Karpas-422 (cell line): ENCODE measurements at regions not wholly inside any gene's neighbourhood (a gene's known extent, or its start where the extent isn't known, plus 50 kb on each side); places are given as distances from the start of the nearest gene placed in this dataset.
"Not testable (repeated sequence)": the region's sequence is repeated elsewhere in the genome, so short reads cannot be mapped to it uniquely, and the experiment has no call there.

ENCODE experiments used
- DNase-seq: peaks from one replicate; pipeline ENCODE4 v3.0.0-alpha.2; 2015
- H2AFZ ChIP-seq: fragments of 200-600 bp; sonication (generic); 2 replicates; pipeline ENCODE4 v1.6.1; 2014; ENCODE audit warnings: antibody characterized with exemption, low read length, mixed read lengths
- H3K27ac ChIP-seq: fragments of 200-600 bp; sonication (generic); 2 replicates; pipeline ENCODE4 v1.5.1; 2014; ENCODE audit warnings: mild to moderate bottlenecking, low read length, moderate library complexity
- H3K27me3 ChIP-seq: fragments of 200-600 bp; sonication (generic); 2 replicates; pipeline ENCODE4 v1.6.1; 2014; ENCODE audit warnings: low read length, mixed read lengths
- H3K36me3 ChIP-seq: fragments of 200-600 bp; sonication (generic); 2 replicates; pipeline ENCODE4 v1.6.1; 2014; ENCODE audit warnings: low read length, mixed read lengths; ENCODE audit not compliant: insufficient read depth
- H3K4me1 ChIP-seq: fragments of 200-600 bp; sonication (generic); 2 replicates; pipeline ENCODE4 v1.6.1; 2014; ENCODE audit warnings: mild to moderate bottlenecking, low read length, mixed read lengths
- H3K4me2 ChIP-seq: fragments of 200-600 bp; sonication (generic); 2 replicates; pipeline ENCODE4 v1.6.1; 2014; ENCODE audit warnings: low read length, low read depth, mild to moderate bottlenecking; ENCODE audit not compliant: poor library complexity, severe bottlenecking
- H3K4me3 ChIP-seq: fragments of 200-600 bp; sonication (generic); 2 replicates; pipeline ENCODE4 v1.5.1; 2014; ENCODE audit warnings: mild to moderate bottlenecking, antibody characterized with exemption, low read length, mixed read lengths
- H3K79me2 ChIP-seq: fragments of 200-600 bp; sonication (generic); 2 replicates; pipeline ENCODE4 v1.6.1; 2014; ENCODE audit warnings: mild to moderate bottlenecking, low read length, mixed read lengths
- H3K9ac ChIP-seq: fragments of 200-600 bp; sonication (generic); 2 replicates; pipeline ENCODE4 v1.6.0; 2014; ENCODE audit warnings: low read length
- H3K9me2 ChIP-seq: fragments of 200-600 bp; sonication (generic), shearing (Covaris generic); replicated peaks from 2 replicates; pipeline ENCODE4 v1.6.0; 2014; ENCODE audit warnings: mild to moderate bottlenecking, low read length, moderate library complexity; ENCODE audit not compliant: insufficient read depth
- H3K9me3 ChIP-seq: fragments of 300-700, 200-600 bp; sonication (generic); 2 replicates; pipeline ENCODE4 v1.6.1; 2014; ENCODE audit warnings: low read length, mixed read lengths
- H4K20me1 ChIP-seq: fragments of 200-600 bp; sonication (generic); 2 replicates; pipeline ENCODE4 v1.6.1; 2014; ENCODE audit warnings: mild to moderate bottlenecking, antibody characterized with exemption, low read length, low read depth; ENCODE audit not compliant: insufficient read depth

DNA sequence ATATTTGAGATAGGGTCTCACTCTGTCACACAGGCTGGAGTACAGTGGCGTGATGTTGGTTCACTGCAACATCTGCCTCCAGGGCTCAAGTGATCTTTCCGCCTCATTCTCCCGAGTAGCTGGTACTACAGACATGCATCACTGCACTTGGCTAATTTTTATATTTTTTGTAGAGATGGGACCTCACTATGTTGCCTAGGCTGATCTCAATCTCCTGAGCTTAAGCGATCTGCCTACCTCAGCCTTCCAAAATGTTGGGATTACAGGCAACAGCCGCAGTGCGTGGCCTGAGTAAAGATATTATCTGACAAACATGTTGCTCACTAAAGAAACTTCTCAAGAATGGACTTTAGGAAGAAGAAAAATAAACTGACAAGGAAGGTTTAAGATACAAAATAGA is 125.4 kb upstream of the ABCC4 start:
- no peaks in the 10 kb centered on the region for H3K36me3 ChIP-seq
- no peaks in the 10 kb centered on the region for H4K20me1 ChIP-seq
- H3K9ac ChIP-seq: no peak overlapping the region
- no peaks in the 10 kb centered on the region for H3K9me2 ChIP-seq
- H3K4me2 ChIP-seq: no peak overlapping the region
- no peak for DNase-seq
- H3K27me3 ChIP-seq: no peaks in the 10 kb centered on the region
- H3K79me2 ChIP-seq: no peaks in the 10 kb centered on the region
- no peaks in the 10 kb centered on the region for H3K9me3 ChIP-seq
- no peak overlapping the region for H3K27ac ChIP-seq
- no peaks in the 10 kb centered on the region for H3K4me1 ChIP-seq
- no peak overlapping the region for H3K4me3 ChIP-seq
- H2AFZ ChIP-seq: no peak overlapping the region

DNA sequence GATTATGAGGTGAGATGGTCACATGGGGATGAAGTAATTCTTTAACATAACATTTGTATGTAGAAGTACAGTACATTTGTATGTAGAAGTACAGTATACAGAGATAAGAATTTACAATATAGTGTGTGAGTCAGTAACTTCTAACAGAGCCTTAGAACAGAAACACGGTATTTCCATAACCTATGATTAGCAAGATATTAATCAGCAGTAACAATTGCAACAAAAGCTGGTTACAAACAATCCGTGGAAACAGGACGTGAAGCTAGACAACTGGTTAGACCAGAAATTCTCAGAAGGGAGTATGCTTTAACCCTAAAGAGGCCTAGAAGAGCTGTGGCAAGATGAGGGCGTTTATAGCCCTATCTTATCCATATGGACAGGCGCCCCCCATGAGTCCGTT is 122.0 kb upstream of the CLDN10 start:
- H3K27me3 ChIP-seq, H3K79me2 ChIP-seq, H4K20me1 ChIP-seq, H3K9me3 ChIP-seq, H3K9ac ChIP-seq, H3K36me3 ChIP-seq, H3K4me3 ChIP-seq, DNase-seq, H3K4me1 ChIP-seq, H3K9me2 ChIP-seq, H3K27ac ChIP-seq, H3K4me2 ChIP-seq, H2AFZ ChIP-seq: not testable (repeated sequence)

DNA sequence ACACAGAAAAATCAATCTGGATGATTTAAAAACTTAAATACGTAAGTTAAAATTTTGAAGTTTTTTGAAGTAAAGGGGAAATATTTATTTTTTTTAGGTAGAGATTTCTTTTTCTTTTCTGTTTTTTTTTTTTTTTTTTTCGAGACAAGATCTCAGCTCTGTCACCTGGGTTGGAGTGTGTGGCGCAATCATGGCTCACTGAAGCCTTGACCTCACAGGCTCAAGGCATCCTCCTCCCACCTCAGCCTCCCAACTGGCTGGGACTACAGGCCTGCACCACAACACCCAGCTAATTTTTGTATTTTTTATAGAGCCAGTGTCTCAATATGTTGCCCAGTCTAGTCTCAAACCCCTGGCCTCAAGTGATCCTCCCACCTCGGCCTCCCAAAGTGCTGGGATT is 120.4 kb upstream of the CLDN10 start:
- no peak overlapping the region for H3K27ac ChIP-seq
- no peaks in the 10 kb centered on the region for H3K9me3 ChIP-seq
- H3K36me3 ChIP-seq: no peaks in the 10 kb centered on the region
- H3K4me2 ChIP-seq: no peak overlapping the region
- H3K9me2 ChIP-seq: no peaks in the 10 kb centered on the region
- no peaks in the 10 kb centered on the region for H3K27me3 ChIP-seq
- H3K9ac ChIP-seq: no peak overlapping the region
- no peak overlapping the region for H2AFZ ChIP-seq
- no peak overlapping the region for H3K4me3 ChIP-seq
- no peaks in the 10 kb centered on the region for H3K79me2 ChIP-seq
- no peaks in the 10 kb centered on the region for H3K4me1 ChIP-seq
- no peaks in the 10 kb centered on the region for H4K20me1 ChIP-seq
- DNase-seq: no peak

DNA sequence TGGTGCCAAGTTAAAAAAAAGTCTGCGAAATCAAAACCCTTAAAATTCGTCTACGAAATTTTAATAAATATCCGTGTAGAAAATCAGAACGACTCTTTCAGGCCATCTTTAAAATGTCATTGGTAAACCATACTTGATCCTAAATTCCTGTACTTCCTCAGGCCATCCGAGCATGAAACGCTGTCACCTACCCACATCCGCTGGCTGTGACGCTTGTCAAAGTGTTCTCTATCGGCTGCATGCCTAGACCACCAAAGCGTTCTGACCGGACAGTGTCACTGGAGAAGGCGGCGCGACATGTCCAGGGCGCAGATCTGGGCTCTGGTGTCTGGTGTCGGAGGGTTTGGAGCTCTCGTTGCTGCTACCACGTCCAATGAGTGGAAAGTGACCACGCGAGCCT is 119.0 kb upstream of the CLDN10 start:
- H3K27me3 ChIP-seq: no peaks in the 10 kb centered on the region
- DNase-seq: no peak
- H3K9me2 ChIP-seq: no peaks in the 10 kb centered on the region
- no peak overlapping the region for H3K4me2 ChIP-seq
- no peak overlapping the region for H3K9ac ChIP-seq
- H3K4me1 ChIP-seq: no peaks in the 10 kb centered on the region
- no peak overlapping the region for H2AFZ ChIP-seq
- no peaks in the 10 kb centered on the region for H4K20me1 ChIP-seq
- no peaks in the 10 kb centered on the region for H3K9me3 ChIP-seq
- H3K36me3 ChIP-seq: no peaks in the 10 kb centered on the region
- no peak overlapping the region for H3K4me3 ChIP-seq
- no peaks in the 10 kb centered on the region for H3K79me2 ChIP-seq
- no peak overlapping the region for H3K27ac ChIP-seq

DNA sequence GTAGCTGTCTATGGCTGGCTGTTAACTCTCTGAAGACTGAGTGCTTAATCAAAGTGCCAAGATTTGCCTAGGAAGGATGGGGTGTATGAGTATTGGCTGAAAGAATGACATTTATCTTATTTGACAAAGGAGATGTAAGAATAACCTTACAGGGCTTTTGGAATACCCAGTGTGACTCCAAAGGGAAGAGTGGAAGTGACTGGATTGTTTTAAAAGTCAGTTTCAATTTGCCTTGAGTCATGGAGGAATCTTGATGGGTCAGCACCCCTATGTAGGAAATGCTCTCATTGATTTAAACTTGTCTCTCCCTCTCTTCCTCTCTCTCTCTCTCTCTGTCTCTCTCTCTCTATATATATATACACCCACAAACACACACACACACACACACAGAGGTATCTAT is 118.4 kb upstream of the CLDN10 start:
- Histone ChIP-seq H2AFZ (no peak overlapping the region), H3K36me3 (no peaks in the 10 kb centered on the region), H3K4me2 (no peak overlapping the region), H3K27me3 (no peaks in the 10 kb centered on the region), H3K9ac (no peak overlapping the region), H3K4me1 (no peaks in the 10 kb centered on the region), H3K4me3 (no peak overlapping the region), H3K27ac (no peak overlapping the region), H3K9me3 (no peaks in the 10 kb centered on the region), H3K9me2 (no peaks in the 10 kb centered on the region), H3K79me2 (no peaks in the 10 kb centered on the region), H4K20me1 (no peaks in the 10 kb centered on the region)
- DNase-seq: no peak

DNA sequence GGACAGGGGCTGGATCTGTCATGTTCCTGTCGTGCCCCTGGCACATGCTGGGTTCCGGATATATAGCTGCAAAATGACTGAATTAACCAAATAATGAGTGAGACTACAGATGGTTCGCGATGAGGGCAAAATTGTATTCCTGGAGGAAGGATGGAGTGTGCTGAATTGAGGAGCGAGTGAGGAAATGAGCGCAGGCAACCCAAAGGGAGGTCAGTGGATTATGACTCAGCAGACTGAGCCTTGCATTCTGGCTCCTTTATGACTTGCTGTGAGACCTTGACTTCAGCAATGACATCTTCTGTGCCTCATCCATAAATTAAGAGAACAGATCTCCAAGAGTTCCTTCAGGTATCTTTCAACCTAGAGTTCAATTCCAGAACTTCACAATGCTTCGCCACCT is 115.0 kb upstream of the CLDN10 start:
- no peak overlapping the region for H2AFZ ChIP-seq

DNA sequence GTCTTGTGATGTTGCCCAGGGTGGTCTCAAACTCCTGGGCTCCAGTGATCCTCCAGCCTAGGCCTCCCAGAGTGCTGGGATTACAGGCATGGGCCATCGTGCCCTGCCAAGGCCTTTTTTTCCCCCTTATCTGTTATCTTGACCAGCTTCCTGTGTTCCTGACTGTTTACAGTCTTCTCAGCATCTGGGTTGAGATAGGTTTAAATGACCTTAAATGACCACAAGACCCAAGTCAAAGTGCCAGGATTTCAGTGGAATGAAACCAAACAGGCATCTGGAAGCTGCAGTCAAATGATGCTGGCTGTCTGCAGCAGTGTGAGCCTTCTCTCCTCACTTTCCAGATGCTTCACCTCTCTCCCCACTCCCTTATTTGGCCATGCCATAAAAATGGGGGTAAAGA is 114.2 kb upstream of the CLDN10 start:
- H3K4me1 ChIP-seq: no peaks in the 10 kb centered on the region
- H3K9ac ChIP-seq: no peak overlapping the region
- no peak overlapping the region for H3K27ac ChIP-seq
- no peaks in the 10 kb centered on the region for H4K20me1 ChIP-seq
- no peaks in the 10 kb centered on the region for H3K9me3 ChIP-seq
- H3K27me3 ChIP-seq: no peaks in the 10 kb centered on the region
- DNase-seq: no peak
- H3K4me2 ChIP-seq: no peak overlapping the region
- no peaks in the 10 kb centered on the region for H3K9me2 ChIP-seq
- H2AFZ ChIP-seq: no peak overlapping the region
- H3K36me3 ChIP-seq: no peaks in the 10 kb centered on the region
- H3K4me3 ChIP-seq: no peak overlapping the region
- H3K79me2 ChIP-seq: no peaks in the 10 kb centered on the region

More for the DNA sequence above, 115.0 kb upstream of the CLDN10 start:
- H3K27ac ChIP-seq: no peak overlapping the region
- H3K4me2 ChIP-seq: no peak overlapping the region
- no peaks in the 10 kb centered on the region for H3K9me2 ChIP-seq
- H3K4me1 ChIP-seq: no peaks in the 10 kb centered on the region
- no peak for DNase-seq
- no peak overlapping the region for H3K9ac ChIP-seq
- H3K27me3 ChIP-seq: no peaks in the 10 kb centered on the region
- H3K36me3 ChIP-seq: no peaks in the 10 kb centered on the region
- H3K79me2 ChIP-seq: no peaks in the 10 kb centered on the region
- no peaks in the 10 kb centered on the region for H3K9me3 ChIP-seq
- H4K20me1 ChIP-seq: no peaks in the 10 kb centered on the region
- no peak overlapping the region for H3K4me3 ChIP-seq

DNA sequence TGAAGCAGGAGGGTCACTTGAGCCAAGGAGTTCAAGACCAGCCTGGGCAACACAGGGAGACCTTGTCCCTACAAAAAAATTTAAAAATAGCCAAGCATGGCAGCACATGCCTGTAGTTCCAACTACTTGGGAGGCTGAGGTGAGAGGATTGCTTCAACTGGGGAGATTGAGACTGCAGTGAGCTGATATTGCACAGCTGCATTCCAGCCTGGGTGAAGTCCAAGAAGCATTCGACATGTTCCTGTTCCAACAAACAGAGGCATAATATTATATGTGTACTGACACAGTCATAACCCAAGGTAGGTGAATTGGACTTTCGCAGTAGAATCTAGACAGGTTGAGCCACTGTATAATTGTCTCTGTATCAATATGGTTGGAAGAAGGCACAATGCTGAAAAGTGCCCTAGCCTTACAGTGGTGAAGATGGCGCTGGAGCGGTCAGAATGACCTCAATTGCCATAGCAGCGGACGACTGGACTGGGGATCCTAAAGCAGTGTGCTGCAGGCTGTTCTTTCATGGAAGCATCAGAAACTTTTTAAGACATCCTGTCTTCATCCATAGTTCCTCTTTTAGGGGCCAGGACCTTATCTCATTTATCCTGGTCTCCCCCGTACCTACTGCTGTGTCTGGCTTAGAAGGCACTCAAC is 112.0 kb upstream of the CLDN10 start:
- H2AFZ ChIP-seq: no peak overlapping the region
- H3K9me2 ChIP-seq: no peaks in the 10 kb centered on the region
- no peak overlapping the region for H3K27ac ChIP-seq
- no peaks in the 10 kb centered on the region for H3K36me3 ChIP-seq
- no peak overlapping the region for H3K4me3 ChIP-seq
- H4K20me1 ChIP-seq: no peaks in the 10 kb centered on the region
- no peak overlapping the region for H3K4me2 ChIP-seq
- H3K79me2 ChIP-seq: no peaks in the 10 kb centered on the region
- H3K9ac ChIP-seq: no peak overlapping the region
- no peaks in the 10 kb centered on the region for H3K27me3 ChIP-seq
- H3K9me3 ChIP-seq: no peaks in the 10 kb centered on the region
- H3K4me1 ChIP-seq: no peaks in the 10 kb centered on the region
- no peak for DNase-seq

DNA sequence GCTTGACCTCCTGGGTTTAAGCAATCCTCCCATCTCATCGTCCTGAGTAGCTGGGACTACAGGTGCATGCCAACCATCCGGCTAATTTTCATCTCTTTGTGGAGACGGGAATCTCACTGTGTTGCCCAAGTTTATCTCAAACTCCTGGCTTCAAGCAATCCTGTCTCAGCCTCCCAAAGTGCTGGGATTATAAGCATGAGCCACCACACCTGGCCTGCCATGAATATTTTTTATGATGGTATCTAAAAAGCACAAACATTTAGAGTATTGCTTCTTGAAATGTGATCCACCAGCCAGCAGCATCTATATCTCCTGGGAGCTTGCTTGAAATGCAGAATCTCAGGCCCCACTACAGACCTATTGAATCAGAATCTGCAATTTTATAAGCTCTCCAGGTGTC is 111.2 kb upstream of the CLDN10 start:
- H3K4me1 ChIP-seq: no peaks in the 10 kb centered on the region
- no peak overlapping the region for H3K4me2 ChIP-seq
- H2AFZ ChIP-seq: no peak overlapping the region
- no peaks in the 10 kb centered on the region for H3K9me3 ChIP-seq
- no peaks in the 10 kb centered on the region for H3K79me2 ChIP-seq
- DNase-seq: no peak
- no peaks in the 10 kb centered on the region for H3K36me3 ChIP-seq
- H3K4me3 ChIP-seq: no peak overlapping the region
- H4K20me1 ChIP-seq: no peaks in the 10 kb centered on the region
- no peaks in the 10 kb centered on the region for H3K27me3 ChIP-seq
- H3K9me2 ChIP-seq: no peaks in the 10 kb centered on the region
- no peak overlapping the region for H3K27ac ChIP-seq
- H3K9ac ChIP-seq: no peak overlapping the region
